Ovary (tissue), 3 donors: ENCODE measurements at regions not wholly inside any gene's neighbourhood (a gene's known extent, or its start where the extent isn't known, plus 50 kb on each side); places are given as distances from the start of the nearest gene placed in this dataset.
"Not testable (repeated sequence)": the region's sequence is repeated elsewhere in the genome, so short reads cannot be mapped to it uniquely, and the experiment has no call there.

ENCODE experiments used
- EP300 ChIP-seq: sonication (generic); formaldehyde crosslinking; IDR thresholded peaks from one replicate; pipeline ENCODE4 v1.6.1; 2017; ENCODE audit warnings: antibody characterized with exemption
- TF ChIP-seq, protein P1 (sequence below), 3 donors: fragments of 450-650 bp in 2 of 3; fragments of 200-600 bp in 1 of 3; IDR thresholded peaks; one replicate each; pipeline versions ENCODE4 v1.5.1 to v1.8.0; 2016 to 2022; ENCODE audit warnings: antibody characterized with exemption in 3 of 3, mild to moderate bottlenecking in 1 of 3
- donor health status: DM: no; HTN: no; CAD: no.

GRCh38 chr1:221957350-221957749 is 215.5 kb upstream of the DUSP10 start:
- TF ChIP-seq, protein P1, sequence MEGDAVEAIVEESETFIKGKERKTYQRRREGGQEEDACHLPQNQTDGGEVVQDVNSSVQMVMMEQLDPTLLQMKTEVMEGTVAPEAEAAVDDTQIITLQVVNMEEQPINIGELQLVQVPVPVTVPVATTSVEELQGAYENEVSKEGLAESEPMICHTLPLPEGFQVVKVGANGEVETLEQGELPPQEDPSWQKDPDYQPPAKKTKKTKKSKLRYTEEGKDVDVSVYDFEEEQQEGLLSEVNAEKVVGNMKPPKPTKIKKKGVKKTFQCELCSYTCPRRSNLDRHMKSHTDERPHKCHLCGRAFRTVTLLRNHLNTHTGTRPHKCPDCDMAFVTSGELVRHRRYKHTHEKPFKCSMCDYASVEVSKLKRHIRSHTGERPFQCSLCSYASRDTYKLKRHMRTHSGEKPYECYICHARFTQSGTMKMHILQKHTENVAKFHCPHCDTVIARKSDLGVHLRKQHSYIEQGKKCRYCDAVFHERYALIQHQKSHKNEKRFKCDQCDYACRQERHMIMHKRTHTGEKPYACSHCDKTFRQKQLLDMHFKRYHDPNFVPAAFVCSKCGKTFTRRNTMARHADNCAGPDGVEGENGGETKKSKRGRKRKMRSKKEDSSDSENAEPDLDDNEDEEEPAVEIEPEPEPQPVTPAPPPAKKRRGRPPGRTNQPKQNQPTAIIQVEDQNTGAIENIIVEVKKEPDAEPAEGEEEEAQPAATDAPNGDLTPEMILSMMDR (IDR thresholded peaks at IDR 0.05): not testable (repeated sequence)
- not testable (repeated sequence) for TF ChIP-seq EP300
